Testis (tissue), 2 donors: ENCODE measurements at regions not wholly inside any gene's neighbourhood (a gene's known extent, or its start where the extent isn't known, plus 50 kb on each side); places are given as distances from the start of the nearest gene placed in this dataset.

Source experiments
- DNase-seq: peaks from one replicate; pipeline ENCODE4 v3.0.0-alpha.2; 2019
- H3K27ac ChIP-seq, 2 donors: fragments of 200-600 bp; sonication (generic); one replicate each; pipeline ENCODE4 v1.5.1; 2019
- H3K27me3 ChIP-seq: fragments of 200-600 bp; sonication (generic); one replicate; pipeline ENCODE4 v1.5.1; 2019
- H3K36me3 ChIP-seq: fragments of 200-600 bp; sonication (generic); one replicate; pipeline ENCODE4 v1.5.1; 2017; ENCODE audit warnings: low read depth; ENCODE audit errors: missing control alignments
- H3K4me1 ChIP-seq: fragments of 200-600 bp; sonication (generic); one replicate; pipeline ENCODE4 v1.5.1; 2019
- H3K4me3 ChIP-seq, 2 donors: fragments of 200-600 bp; sonication (generic); one replicate each; pipeline ENCODE4 v1.5.1; 2017 to 2019
- H3K9me3 ChIP-seq: fragments of 200-600 bp; sonication (generic); one replicate; pipeline ENCODE4 v1.5.1; 2017
- POLR2A ChIP-seq: fragments of 450-650 bp; IDR thresholded peaks from one replicate; pipeline ENCODE4 v1.6.1; 2017; ENCODE audit warnings: antibody characterized with exemption, mild to moderate bottlenecking, moderate library complexity
- WGBS, 2 donors: methylation state at CpG; one replicate each; pipeline ENCODE4 v1.1.5; 2018; 5-methylcytosine and 5-hydroxymethylcytosine counted together
- intact Hi-C: fragments of 100-400 bp; cut with DNase I; formaldehyde crosslinking; loops from one replicate; pipeline ENCODE4 v1.15.1; 2023; ENCODE audit warnings: low total_unique reads
- small RNA-seq, 2 donors: library from RNA; depleted of rRNA; stranded (forward); fragments of <200 nt; gene quantifications; one replicate each; pipeline ENCODE3, GENCODE V24; 2016
- TF ChIP-seq, protein P1 (sequence below), 3 experiments: fragments of 450-650 bp in 2 of 3; fragments of 200-600 bp in 1 of 3; sonication (generic) in 1 of 3; IDR thresholded peaks; one replicate each; pipeline ENCODE4 v1.5.1; 2016 to 2019; ENCODE audit warnings: antibody characterized with exemption in 3 of 3, mild to moderate bottlenecking in 2 of 3, moderate library complexity in 1 of 3

DNA sequence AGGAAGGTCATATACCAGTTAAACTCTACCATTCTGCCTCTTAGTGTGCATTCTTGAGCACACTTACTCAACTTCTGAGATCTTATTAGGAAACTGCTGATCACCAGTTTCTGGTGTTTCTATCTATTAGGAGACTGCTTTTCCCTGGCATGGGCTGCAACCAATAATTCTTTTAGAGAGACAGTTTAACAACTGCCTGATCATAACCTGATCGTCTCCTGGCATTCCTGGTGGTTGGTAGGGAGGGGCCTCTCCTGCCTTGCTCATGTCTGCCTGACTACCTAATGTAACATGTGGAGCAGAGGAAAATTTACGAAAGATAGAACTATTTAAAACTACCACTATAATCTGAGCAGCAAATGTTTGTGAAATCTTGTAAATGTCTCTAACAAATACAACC is 75.3 kb upstream of the MGAT4C start:
- Histone ChIP-seq H3K36me3 (no peaks in the 10 kb centered on the region), H3K4me3 (no peak overlapping the region), H3K9me3 (no peaks in the 10 kb centered on the region), H3K4me1 (no peaks in the 10 kb centered on the region), H3K27me3 (no peaks in the 10 kb centered on the region), H3K27ac (no peak overlapping the region)
- 61% methylated on average over 2 of the region's 2 CpGs for WGBS, 2 donors
- intact Hi-C loops: no loop called here
- no peak for DNase-seq
- no peak for TF ChIP-seq POLR2A

DNA sequence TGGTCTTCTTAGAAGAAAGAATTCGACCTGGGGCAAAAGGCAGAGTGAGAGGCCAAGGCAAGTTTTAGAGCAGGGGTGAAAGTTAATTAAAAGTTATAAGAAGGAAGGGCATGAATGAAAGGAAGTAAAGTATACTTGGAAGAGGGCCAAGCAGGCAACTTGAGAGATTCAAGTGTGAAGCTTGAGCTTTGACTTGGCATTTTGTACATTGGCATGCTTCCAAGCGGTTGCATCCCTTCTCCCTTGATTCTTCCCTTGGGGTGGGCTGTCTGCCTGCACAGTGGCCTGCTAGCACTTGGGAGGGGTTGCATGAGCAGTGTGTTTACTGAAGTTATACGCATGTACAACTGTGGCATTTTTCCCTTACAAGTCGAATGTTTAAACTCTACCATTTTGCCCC is 74.8 kb upstream of the MGAT4C start:
- Histone ChIP-seq H3K4me3 (no peak overlapping the region), H3K27me3 (no peaks in the 10 kb centered on the region), H3K4me1 (no peaks in the 10 kb centered on the region), H3K9me3 (no peaks in the 10 kb centered on the region), H3K36me3 (no peaks in the 10 kb centered on the region), H3K27ac (no peak overlapping the region)
- WGBS, 2 donors: 76 to 86% methylated on average over 4 of the region's 4 CpGs
- intact Hi-C loops: no loop called here
- TF ChIP-seq POLR2A: no peak
- TF ChIP-seq, protein P1, sequence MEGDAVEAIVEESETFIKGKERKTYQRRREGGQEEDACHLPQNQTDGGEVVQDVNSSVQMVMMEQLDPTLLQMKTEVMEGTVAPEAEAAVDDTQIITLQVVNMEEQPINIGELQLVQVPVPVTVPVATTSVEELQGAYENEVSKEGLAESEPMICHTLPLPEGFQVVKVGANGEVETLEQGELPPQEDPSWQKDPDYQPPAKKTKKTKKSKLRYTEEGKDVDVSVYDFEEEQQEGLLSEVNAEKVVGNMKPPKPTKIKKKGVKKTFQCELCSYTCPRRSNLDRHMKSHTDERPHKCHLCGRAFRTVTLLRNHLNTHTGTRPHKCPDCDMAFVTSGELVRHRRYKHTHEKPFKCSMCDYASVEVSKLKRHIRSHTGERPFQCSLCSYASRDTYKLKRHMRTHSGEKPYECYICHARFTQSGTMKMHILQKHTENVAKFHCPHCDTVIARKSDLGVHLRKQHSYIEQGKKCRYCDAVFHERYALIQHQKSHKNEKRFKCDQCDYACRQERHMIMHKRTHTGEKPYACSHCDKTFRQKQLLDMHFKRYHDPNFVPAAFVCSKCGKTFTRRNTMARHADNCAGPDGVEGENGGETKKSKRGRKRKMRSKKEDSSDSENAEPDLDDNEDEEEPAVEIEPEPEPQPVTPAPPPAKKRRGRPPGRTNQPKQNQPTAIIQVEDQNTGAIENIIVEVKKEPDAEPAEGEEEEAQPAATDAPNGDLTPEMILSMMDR (IDR thresholded peaks at IDR 0.05): no peak
- no peak for DNase-seq

DNA sequence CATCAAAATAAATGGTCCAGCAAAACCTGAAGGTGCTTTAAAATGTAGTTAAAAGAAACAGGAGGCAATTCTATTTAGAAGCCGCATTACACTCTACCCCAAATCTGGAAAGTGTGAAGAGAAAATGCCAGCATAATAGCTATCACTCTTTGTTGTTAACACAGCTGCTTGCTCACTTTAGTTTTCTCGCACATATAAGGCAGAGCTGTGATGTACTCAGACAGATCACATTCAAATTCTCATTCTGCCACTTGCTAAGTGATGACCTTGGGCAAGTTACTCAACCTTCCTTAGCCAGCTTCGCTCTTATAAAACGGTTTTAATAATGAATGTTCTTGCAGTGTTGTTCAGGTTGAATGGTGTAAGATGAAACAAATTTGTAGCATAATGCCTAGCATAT is 56.0 kb upstream of the MGAT4C start:
- DNase-seq: no peak
- intact Hi-C loops: no loop called here
- Histone ChIP-seq H3K4me3 (no peak overlapping the region), H3K27ac (no peak overlapping the region), H3K4me1 (no peaks in the 10 kb centered on the region), H3K27me3 (no peaks in the 10 kb centered on the region), H3K36me3 (no peaks in the 10 kb centered on the region), H3K9me3 (no peaks in the 10 kb centered on the region)
- TF ChIP-seq, protein P1 (IDR thresholded peaks at IDR 0.05): no peak
- TF ChIP-seq POLR2A: no peak
- WGBS, 2 donors: 48 to 54% methylated on average over 4 of the region's 4 CpGs

Small RNAs in the stretch of these regions (small RNA-seq; reads per million reads assigned to genes)
- gene AC079598.2 (0 reads per million in 2 donors), gene AC079598.3 (0 reads per million in 2 donors), gene AC079598.4 (0 to 0.09 reads per million in 2 donors), gene CYCSP30 (0 reads per million in 2 donors)
